IMR-90 (cell line): ENCODE measurements at regions not wholly inside any gene's neighbourhood (a gene's known extent, or its start where the extent isn't known, plus 50 kb on each side); places are given as distances from the start of the nearest gene placed in this dataset.

Source experiments
- ATAC-seq: fragments of 200-7000 bp; cut with Tn5 transposase; 2 replicates; pipeline ENCODE4 v1.9.1; 2020; ENCODE audit warnings: low read depth, mild to moderate bottlenecking, moderate library complexity
- BruUV-seq: library from RNA; stranded (reverse); fragments of 400-500 nt; replicated peaks from 2 replicates; lab custom pipeline; 2021; lab: Mats Ljungman, UMichigan
- CTCF ChIA-PET: fragments of 300-600 bp; formaldehyde crosslinking; extraction: SDS; loops from one replicate; lab custom pipeline; 2021; ENCODE audit warnings: antibody characterized with exemption; lab: Yijun Ruan, JAX
- POLR2A ChIA-PET: fragments of 300-600 bp; sonication (Branson Sonifier 250); formaldehyde crosslinking; loops from one replicate; lab custom pipeline; 2022; ENCODE audit warnings: antibody characterized with exemption; ENCODE audit not compliant: unreplicated experiment; lab: Charles Lee
- DNase-seq: peaks from one replicate; pipeline ENCODE4 v3.0.0; 2013
- H2AFZ ChIP-seq: replicated peaks from 2 replicates; pipeline ENCODE3; 2013; ENCODE audit warnings: low read length, mild to moderate bottlenecking; ENCODE audit not compliant: poor library complexity
- H2AK5ac ChIP-seq: 2 replicates; pipeline ENCODE4 v1.6.1; 2013; ENCODE audit warnings: low read depth, low read length, inconsistent platforms
- H2AK9ac ChIP-seq: replicated peaks from 2 replicates; pipeline ENCODE3; 2013; ENCODE audit warnings: mild to moderate bottlenecking, low read depth, low read length, moderate library complexity; ENCODE audit not compliant: poor library complexity
- H2BK120ac ChIP-seq: 2 replicates; pipeline ENCODE4 v1.6.1; 2013; ENCODE audit warnings: low read depth, low read length, inconsistent platforms
- H2BK15ac ChIP-seq: 3 replicates; pipeline ENCODE4 v1.6.1; 2013; ENCODE audit warnings: low read depth, low read length, inconsistent platforms
- H2BK20ac ChIP-seq: 2 replicates; pipeline ENCODE4 v1.6.1; 2013; ENCODE audit warnings: low read depth, mild to moderate bottlenecking, inconsistent platforms, low read length, moderate library complexity
- H2BK5ac ChIP-seq: 2 replicates; pipeline ENCODE4 v1.6.1; 2013; ENCODE audit warnings: mild to moderate bottlenecking, low read depth, low read length, inconsistent platforms; ENCODE audit not compliant: poor library complexity, severe bottlenecking
- H3K14ac ChIP-seq: replicated peaks from 2 replicates; pipeline ENCODE4 v1.6.1; 2013; ENCODE audit warnings: low read depth, low read length, inconsistent platforms
- H3K18ac ChIP-seq: 2 replicates; pipeline ENCODE4 v1.6.1; 2013; ENCODE audit warnings: low read depth, low read length, control low read depth
- H3K23ac ChIP-seq: 2 replicates; pipeline ENCODE4 v1.6.1; 2013; ENCODE audit warnings: low read depth, low read length, inconsistent platforms
- H3K27ac ChIP-seq: 2 replicates; pipeline ENCODE4 v1.5.1; 2013; ENCODE audit warnings: mild to moderate bottlenecking, control low read depth, low read length; ENCODE audit not compliant: insufficient read depth
- H3K27me3 ChIP-seq: 2 replicates; pipeline ENCODE4 v1.6.1; 2013; ENCODE audit warnings: low read length; ENCODE audit not compliant: control insufficient read depth, insufficient read depth
- H3K36me3 ChIP-seq: 2 replicates; pipeline ENCODE4 v1.6.1; 2013; ENCODE audit warnings: low read length, mixed read lengths; ENCODE audit not compliant: control insufficient read depth, insufficient read depth
- H3K4ac ChIP-seq: 2 replicates; pipeline ENCODE4 v1.6.1; 2013; ENCODE audit warnings: low read depth, low read length, inconsistent platforms
- H3K4me1 ChIP-seq: 2 replicates; pipeline ENCODE4 v1.6.1; 2013; ENCODE audit warnings: low read length, mixed read lengths; ENCODE audit not compliant: control insufficient read depth, insufficient read depth
- H3K4me2 ChIP-seq: 2 replicates; pipeline ENCODE4 v1.6.1; 2013; ENCODE audit warnings: low read depth, mild to moderate bottlenecking, control low read depth, low read length, moderate library complexity
- H3K4me3 ChIP-seq: 2 replicates; pipeline ENCODE4 v1.5.1; 2013; ENCODE audit warnings: low read depth, mild to moderate bottlenecking, control low read depth, low read length, moderate library complexity; ENCODE audit not compliant: insufficient read depth
- H3K56ac ChIP-seq: 2 replicates; pipeline ENCODE4 v1.6.1; 2013; ENCODE audit warnings: low read length, inconsistent platforms; ENCODE audit not compliant: insufficient read depth; ENCODE audit errors: extremely low read depth
- H3K79me1 ChIP-seq, 2 experiments: 2 replicates each; pipeline ENCODE4 v1.6.1; 2013; ENCODE audit warnings: low read length in 2 of 2, inconsistent platforms in 1 of 2, low read depth in 1 of 2
- H3K9ac ChIP-seq: 2 replicates; pipeline ENCODE4 v1.6.1; 2013; ENCODE audit warnings: low read depth, low read length, control low read depth
- H3K9me1 ChIP-seq: 2 replicates; pipeline ENCODE4 v1.6.1; 2013; ENCODE audit warnings: low read length, inconsistent platforms; ENCODE audit not compliant: insufficient read depth
- H3K9me3 ChIP-seq: 2 replicates; pipeline ENCODE4 v1.6.1; 2013; ENCODE audit warnings: low read length; ENCODE audit not compliant: control insufficient read depth, insufficient read depth
- H4K20me1 ChIP-seq: 2 replicates; pipeline ENCODE4 v1.6.1; 2013; ENCODE audit warnings: low read length, inconsistent platforms; ENCODE audit not compliant: insufficient read depth
- H4K5ac ChIP-seq: 2 replicates; pipeline ENCODE4 v1.6.1; 2013; ENCODE audit warnings: mild to moderate bottlenecking, low read depth, low read length, control low read depth
- H4K8ac ChIP-seq, 2 experiments: 2 replicates each; pipeline ENCODE4 v1.6.1; 2013; ENCODE audit warnings: low read depth in 2 of 2, low read length in 2 of 2, control low read depth in 1 of 2, inconsistent platforms in 1 of 2
- H4K91ac ChIP-seq: 2 replicates; pipeline ENCODE4 v1.6.1; 2013; ENCODE audit warnings: low read depth, low read length, inconsistent platforms; ENCODE audit not compliant: insufficient read depth
- BHLHE40 ChIP-seq: fragments of 150-350 bp; IDR thresholded peaks from 2 replicates; pipeline ENCODE4 v1.6.1; 2016; ENCODE audit warnings: mild to moderate bottlenecking, low read depth, low read length
- CEBPB ChIP-seq: IDR thresholded peaks from 2 replicates; pipeline ENCODE4 v1.6.1; 2012; ENCODE audit warnings: low read depth, low read length, improper control_type of control experiment
- CHD1 ChIP-seq: IDR thresholded peaks from 2 replicates; pipeline ENCODE4 v1.6.1; 2012; ENCODE audit warnings: low read depth, low read length, improper control_type of control experiment
- FOS ChIP-seq: fragments of 150-350 bp; IDR thresholded peaks from 2 replicates; pipeline ENCODE4 v1.6.1; 2016; ENCODE audit warnings: low read depth, low read length
- MAFK ChIP-seq: IDR thresholded peaks from 2 replicates; pipeline ENCODE4 v1.6.1; 2012; ENCODE audit warnings: low read depth, low read length, improper control_type of control experiment
- MAZ ChIP-seq: IDR thresholded peaks from 2 replicates; pipeline ENCODE4 v1.6.1; 2012; ENCODE audit warnings: low read depth, mild to moderate bottlenecking, low read length, improper control_type of control experiment, moderate library complexity, borderline replicate concordance
- MXI1 ChIP-seq: IDR thresholded peaks from 2 replicates; pipeline ENCODE4 v1.6.1; 2012; ENCODE audit warnings: low read depth, mild to moderate bottlenecking, low read length, moderate library complexity, borderline replicate concordance
- NFE2L2 ChIP-seq: fragments of 150-350 bp; IDR thresholded peaks from 2 replicates; pipeline ENCODE4 v1.6.1; 2016; ENCODE audit warnings: low read depth, mild to moderate bottlenecking, low read length
- POLR2A ChIP-seq: IDR thresholded peaks from 2 replicates; pipeline ENCODE4 v1.6.1; 2012; ENCODE audit warnings: mild to moderate bottlenecking, low read depth, low read length
- RAD21 ChIP-seq: IDR thresholded peaks from 2 replicates; pipeline ENCODE4 v1.6.1; 2012; ENCODE audit warnings: low read length, improper control_type of control experiment
- RCOR1 ChIP-seq: IDR thresholded peaks from 2 replicates; pipeline ENCODE4 v1.6.1; 2012; ENCODE audit warnings: mild to moderate bottlenecking, low read length, improper control_type of control experiment; ENCODE audit not compliant: insufficient replicate concordance
- RFX5 ChIP-seq: IDR thresholded peaks from 2 replicates; pipeline ENCODE4 v1.8.0; 2012; ENCODE audit warnings: low read depth, mild to moderate bottlenecking, low read length, moderate library complexity
- SMC3 ChIP-seq: fragments of 150-350 bp; IDR thresholded peaks from 2 replicates; pipeline ENCODE4 v1.6.1; 2016; ENCODE audit warnings: low read depth, mild to moderate bottlenecking, antibody characterized with exemption, low read length, moderate library complexity
- WGBS, 2 experiments: methylation state at CpG; one replicate each; pipeline versions ENCODE4 v1.1.5 to v1.1.7; 2013; ENCODE audit warnings: missing lambda C conversion rate in 2 of 2; ENCODE audit not compliant: insufficient read length in 1 of 2; ENCODE audit errors: extremely low coverage in 2 of 2; 5-methylcytosine and 5-hydroxymethylcytosine counted together
- dilution Hi-C: fragments of 300-500 bp; cut with HindIII; formaldehyde crosslinking; loops from one replicate; pipeline ENCODE4 v1.14.3; 2018; ENCODE audit warnings: low sequenced_read_pairs; ENCODE audit not compliant: unreplicated experiment
- in situ Hi-C: fragments of 300-500 bp; cut with MboI; formaldehyde crosslinking; loops from 3 replicates; pipeline ENCODE4 v1.14.3; 2019; ENCODE audit warnings: low sequenced_read_pairs, inconsistent platforms, mixed read lengths
- intact Hi-C: fragments of 100-400 bp; cut with micrococcal nuclease; formaldehyde crosslinking; loops from 2 replicates; pipeline ENCODE4 v1.10.0; 2022
- TF ChIP-seq, protein P1 (sequence below): fragments of 150-350 bp; IDR thresholded peaks from 2 replicates; pipeline ENCODE4 v1.6.1; 2017; ENCODE audit warnings: mild to moderate bottlenecking, antibody characterized with exemption, low read length, low read depth
- TF ChIP-seq, protein P2 (sequence below): fragments of 150-350 bp; IDR thresholded peaks from 2 replicates; pipeline ENCODE4 v1.6.1; 2016; ENCODE audit warnings: low read depth, mild to moderate bottlenecking, low read length, moderate library complexity, borderline replicate concordance
- TF ChIP-seq, protein P3 (sequence below): conservative IDR thresholded peaks from 2 replicates; pipeline ENCODE4 v1.5.1; 2012; ENCODE audit warnings: mild to moderate bottlenecking, low read depth, low read length, improper control_type of control experiment

DNA sequence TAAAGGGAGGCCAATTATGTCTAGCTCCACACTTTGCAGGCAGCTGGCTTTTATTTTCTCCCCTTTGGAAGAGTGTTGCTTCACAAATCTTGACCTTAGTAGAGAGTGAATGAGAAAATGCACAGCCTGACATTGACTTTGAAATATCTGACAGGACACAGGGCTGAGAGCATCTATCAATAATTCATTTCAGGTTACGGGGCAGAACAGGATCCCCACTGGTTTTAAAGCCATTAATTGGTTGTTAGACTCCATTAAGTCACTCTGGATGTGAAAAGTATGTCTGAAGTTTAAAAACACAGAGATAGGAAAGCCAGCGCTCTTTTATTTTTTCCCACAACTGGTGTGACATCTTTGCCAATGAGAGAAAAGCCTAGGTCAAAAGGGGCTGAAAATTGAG, 251.9 kb upstream of the TMC3 start:
- Histone ChIP-seq H3K4ac (no peak overlapping the region), H3K56ac (no peak overlapping the region), H3K9ac (no peak overlapping the region), H2AFZ (no peak overlapping the region), H4K5ac (no peak overlapping the region), H2AK9ac (no peak overlapping the region), H2BK120ac (no peak overlapping the region), H2BK15ac (no peak overlapping the region), H4K8ac (no peak overlapping the region), H3K18ac (no peak overlapping the region), H3K4me1 (no peaks in the 10 kb centered on the region), H2BK5ac (no peak overlapping the region), H3K79me1 (no peaks in the 10 kb centered on the region), H3K4me2 (no peak overlapping the region), H4K91ac (no peak overlapping the region), H2BK20ac (no peak overlapping the region), H3K4me3 (no peak overlapping the region), H4K20me1 (no peaks in the 10 kb centered on the region), H2AK5ac (no peak overlapping the region), H3K27ac (no peak overlapping the region), H3K14ac (no peak overlapping the region), H3K36me3 (no peaks in the 10 kb centered on the region), H3K23ac (no peak overlapping the region), H3K9me1 (no peaks in the 10 kb centered on the region), H3K9me3 (no peaks in the 10 kb centered on the region), H3K27me3 (no peaks in the 10 kb centered on the region)
- TF ChIP-seq MAFK (no peak), RAD21 (no peak), RCOR1 (no peak), SMC3 (no peak), POLR2A (no peak), MAZ (no peak), BHLHE40 (no peak), CHD1 (no peak), NFE2L2 (no peak), MXI1 (no peak), FOS (no peak), RFX5 (no peak), CEBPB (no peak)
- TF ChIP-seq, protein P1, sequence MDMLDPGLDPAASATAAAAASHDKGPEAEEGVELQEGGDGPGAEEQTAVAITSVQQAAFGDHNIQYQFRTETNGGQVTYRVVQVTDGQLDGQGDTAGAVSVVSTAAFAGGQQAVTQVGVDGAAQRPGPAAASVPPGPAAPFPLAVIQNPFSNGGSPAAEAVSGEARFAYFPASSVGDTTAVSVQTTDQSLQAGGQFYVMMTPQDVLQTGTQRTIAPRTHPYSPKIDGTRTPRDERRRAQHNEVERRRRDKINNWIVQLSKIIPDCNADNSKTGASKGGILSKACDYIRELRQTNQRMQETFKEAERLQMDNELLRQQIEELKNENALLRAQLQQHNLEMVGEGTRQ, result no peak
- TF ChIP-seq, protein P2, sequence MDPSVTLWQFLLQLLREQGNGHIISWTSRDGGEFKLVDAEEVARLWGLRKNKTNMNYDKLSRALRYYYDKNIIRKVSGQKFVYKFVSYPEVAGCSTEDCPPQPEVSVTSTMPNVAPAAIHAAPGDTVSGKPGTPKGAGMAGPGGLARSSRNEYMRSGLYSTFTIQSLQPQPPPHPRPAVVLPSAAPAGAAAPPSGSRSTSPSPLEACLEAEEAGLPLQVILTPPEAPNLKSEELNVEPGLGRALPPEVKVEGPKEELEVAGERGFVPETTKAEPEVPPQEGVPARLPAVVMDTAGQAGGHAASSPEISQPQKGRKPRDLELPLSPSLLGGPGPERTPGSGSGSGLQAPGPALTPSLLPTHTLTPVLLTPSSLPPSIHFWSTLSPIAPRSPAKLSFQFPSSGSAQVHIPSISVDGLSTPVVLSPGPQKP, result no peak
- TF ChIP-seq, protein P3, sequence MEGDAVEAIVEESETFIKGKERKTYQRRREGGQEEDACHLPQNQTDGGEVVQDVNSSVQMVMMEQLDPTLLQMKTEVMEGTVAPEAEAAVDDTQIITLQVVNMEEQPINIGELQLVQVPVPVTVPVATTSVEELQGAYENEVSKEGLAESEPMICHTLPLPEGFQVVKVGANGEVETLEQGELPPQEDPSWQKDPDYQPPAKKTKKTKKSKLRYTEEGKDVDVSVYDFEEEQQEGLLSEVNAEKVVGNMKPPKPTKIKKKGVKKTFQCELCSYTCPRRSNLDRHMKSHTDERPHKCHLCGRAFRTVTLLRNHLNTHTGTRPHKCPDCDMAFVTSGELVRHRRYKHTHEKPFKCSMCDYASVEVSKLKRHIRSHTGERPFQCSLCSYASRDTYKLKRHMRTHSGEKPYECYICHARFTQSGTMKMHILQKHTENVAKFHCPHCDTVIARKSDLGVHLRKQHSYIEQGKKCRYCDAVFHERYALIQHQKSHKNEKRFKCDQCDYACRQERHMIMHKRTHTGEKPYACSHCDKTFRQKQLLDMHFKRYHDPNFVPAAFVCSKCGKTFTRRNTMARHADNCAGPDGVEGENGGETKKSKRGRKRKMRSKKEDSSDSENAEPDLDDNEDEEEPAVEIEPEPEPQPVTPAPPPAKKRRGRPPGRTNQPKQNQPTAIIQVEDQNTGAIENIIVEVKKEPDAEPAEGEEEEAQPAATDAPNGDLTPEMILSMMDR, result no peak
- DNase-seq, result no peak
- no peak for ATAC-seq
- intact Hi-C loops (no loop called here), dilution Hi-C loops (no loop called here), in situ Hi-C loops (no loop called here)
- no TSS peak for BruUV-seq
- ChIA-PET POLR2A (no interaction called here), CTCF (no interaction called here)
- 0% methylated on average over 1 of the region's 2 CpGs; no CpG with 5 or more reads in 1 of the 2 experiments for whole genome bisulfite sequencing, 2 experiments
